ENCODE measurements at regions not wholly inside any gene's neighbourhood (a gene's known extent, or its start where the extent isn't known, plus 50 kb on each side); places are given as distances from the start of the nearest gene placed in this dataset.

GRCh38 chr2:82508702-82509101 is 1950.4 kb downstream of the SUCLG1 start:
- no peak for DNase-seq (ENCODE audit: low spot score)

DNA sequence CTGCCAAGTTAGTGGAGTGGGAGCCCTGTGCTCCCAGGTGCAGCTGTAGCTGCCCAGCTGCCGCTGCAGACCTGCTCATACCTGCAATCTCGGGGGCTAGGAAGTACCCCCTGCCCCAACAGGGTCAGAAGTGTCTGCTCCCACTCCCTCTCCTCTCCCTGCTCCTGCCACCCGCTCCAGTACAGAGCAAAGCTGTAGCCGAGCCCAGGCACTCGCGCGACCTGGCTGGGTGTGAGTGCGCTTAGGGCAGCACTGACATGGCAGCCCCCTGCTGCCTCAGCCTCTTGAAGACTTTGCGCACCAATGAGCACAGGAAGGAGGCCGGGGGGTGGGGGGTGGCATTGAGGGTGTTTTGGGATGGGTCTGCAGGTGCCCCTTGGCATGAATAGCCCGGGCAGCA is 1951.4 kb downstream of the SUCLG1 start:
- no peak for DNase-seq (ENCODE audit: low spot score)

GRCh38 chr2:82501217-82501616 is 1957.9 kb downstream of the SUCLG1 start:
- no peak for DNase-seq (ENCODE audit: low spot score)

DNA sequence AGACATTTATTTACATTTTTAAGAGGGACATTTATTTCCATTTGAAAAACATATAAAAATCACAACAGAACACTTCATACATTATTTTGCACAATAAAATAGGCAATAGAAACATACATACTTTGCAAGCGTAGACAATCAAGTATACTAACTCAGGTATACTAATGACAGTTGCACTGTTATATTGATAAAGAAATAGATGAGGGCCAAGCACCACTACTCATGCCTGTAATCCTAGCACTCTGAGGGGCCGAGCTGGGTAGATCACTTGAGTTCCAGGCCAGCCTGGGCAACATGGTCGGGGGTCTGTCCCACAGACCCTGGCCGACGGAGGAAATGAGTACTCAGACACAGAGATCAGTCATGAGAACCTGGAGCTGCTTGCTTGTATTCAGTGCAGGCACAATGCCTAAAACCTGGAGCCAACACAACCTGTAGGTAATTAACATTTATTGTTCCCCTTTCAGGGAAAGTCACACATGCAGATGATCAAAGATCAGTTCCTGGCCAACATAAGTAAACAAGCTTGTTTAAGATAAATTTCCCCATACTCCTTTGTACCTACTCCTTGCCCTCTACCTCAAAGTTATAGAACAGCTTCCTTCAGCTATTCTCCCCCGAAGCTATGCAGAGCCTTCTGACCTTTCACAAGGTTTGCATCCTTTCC is 1960.2 kb downstream of the SUCLG1 start:
- no peak for DNase-seq (ENCODE audit: low spot score)

GRCh38 chr2:82494739-82495138 is 1964.3 kb downstream of the SUCLG1 start:
- DNase-seq (ENCODE audit: low spot score), result no peak

DNA sequence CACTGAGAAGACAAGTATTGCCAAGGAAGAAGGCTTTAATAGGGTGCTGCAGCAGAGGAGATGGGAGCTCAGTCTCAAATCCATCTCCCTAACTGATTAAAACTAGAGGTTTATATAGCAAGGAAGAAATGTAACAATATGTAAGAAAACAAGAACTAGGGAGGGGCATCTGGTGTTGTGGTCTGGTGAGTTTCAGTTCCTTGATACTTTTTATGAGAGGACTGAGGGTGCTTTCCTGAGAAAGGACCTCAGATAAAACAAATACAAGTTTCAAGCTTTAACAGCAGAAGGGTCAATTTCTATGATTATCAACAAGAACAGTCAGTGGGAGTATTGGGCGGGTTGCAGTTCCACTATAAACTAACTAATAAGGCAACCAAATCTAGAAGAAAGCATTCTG is 1967.5 kb downstream of the SUCLG1 start:
- DNase-seq (ENCODE audit: low spot score), result no peak

DNA sequence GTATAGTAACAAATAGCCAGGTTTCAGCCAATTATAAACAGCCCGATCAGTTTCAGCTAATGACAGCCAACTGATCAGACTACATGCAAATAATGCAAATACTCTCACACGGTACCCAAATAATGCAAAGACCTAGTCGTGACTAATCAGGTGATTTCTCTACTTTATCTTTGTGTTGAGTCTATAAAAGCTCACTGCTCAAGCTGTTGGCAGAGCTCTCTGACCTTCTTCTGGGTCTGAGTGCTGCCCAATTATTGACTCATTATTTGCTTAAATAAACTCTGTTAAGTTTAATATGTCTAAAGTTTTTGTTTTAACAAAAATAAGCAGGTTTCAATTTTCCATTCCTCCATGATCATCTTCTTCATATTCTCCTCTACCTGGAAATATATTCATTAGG is 1971.7 kb downstream of the SUCLG1 start:
- DNase-seq (ENCODE audit: low spot score), result no peak

DNA sequence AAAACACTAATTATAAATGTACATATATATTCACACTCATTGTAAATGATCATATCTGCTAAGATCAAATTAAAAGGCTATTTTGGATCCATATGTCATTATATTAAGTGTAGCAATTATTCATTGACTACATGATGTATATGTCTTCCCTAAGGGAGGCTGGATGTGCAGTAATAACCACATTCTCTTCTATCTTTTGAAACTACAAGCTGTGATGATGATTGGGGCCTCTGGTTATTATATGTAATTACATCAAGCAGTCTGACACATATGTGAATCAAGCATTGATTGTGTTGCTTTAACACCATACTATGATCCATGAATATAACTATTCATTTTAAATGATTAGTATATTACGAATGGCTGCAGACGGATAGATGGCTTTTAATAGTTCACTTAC is 1973.4 kb downstream of the SUCLG1 start:
- DNase-seq (ENCODE audit: low spot score), result no peak

DNA sequence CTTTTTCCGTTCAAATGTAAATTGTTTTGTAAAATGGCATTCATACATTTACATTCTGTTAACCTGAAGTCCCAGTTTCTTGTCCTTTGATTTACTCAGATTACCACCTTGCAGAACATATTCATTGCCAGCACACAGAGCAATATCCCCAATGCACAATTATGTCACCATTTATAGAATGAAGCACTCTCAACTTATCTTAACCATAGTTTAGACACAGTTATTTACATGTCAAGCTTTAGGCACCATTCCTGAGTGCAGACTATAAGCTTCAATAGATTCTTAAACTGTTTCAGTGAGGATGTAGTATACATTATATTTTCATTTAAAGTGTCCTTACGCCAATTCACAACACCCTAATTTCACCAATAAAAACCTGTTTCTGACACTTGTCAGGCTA is 1977.9 kb downstream of the SUCLG1 start:
- DNase-seq (ENCODE audit: low spot score), result no peak

GRCh38 chr2:82478641-82479040 is 1980.4 kb downstream of the SUCLG1 start:
- DNase-seq (ENCODE audit: low spot score), result no peak

DNA sequence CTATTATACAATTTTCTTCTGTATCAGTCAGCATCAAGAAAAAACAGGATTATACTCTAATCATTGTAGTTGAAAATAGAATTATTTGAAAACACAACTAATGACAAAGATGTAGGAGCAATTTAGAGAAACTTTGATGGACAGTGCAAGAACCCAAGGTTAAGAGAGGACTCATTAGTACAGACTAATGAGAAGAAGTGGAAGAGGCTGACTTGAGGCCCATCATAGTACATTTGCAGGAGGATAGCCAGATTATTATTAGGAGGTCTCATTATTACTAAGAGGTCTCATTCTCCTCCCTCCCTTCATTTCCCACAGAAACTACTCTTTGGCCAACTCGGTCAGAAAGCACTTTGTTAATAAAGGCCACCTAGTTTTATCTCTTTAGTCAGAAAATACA is 1983.0 kb downstream of the SUCLG1 start:
- DNase-seq (ENCODE audit: low spot score), result no peak

GRCh38 chr2:82428251-82428650 is 2030.8 kb downstream of the SUCLG1 start:
- DNase-seq (ENCODE audit: low spot score), result no peak

DNA sequence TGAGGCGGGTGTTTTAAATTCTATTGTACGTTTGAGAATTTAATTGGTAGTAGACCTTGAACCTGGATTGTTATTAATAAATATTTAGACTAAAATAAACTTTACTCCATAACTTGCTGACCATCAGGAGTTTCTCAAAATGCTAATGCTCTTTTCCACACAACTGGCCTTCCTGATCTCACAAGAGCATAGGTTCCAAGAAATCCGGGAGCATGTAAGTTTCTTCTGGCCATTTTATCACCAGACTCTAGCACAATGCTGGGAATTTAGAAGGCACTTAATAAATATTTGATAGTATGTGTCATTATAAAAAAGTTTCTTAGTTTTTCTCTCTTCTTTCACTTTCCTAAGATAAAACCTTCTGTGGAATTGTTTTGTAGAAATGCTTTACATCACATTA is 2047.1 kb downstream of the SUCLG1 start:
- no peak for DNase-seq (ENCODE audit: low spot score)

DNA sequence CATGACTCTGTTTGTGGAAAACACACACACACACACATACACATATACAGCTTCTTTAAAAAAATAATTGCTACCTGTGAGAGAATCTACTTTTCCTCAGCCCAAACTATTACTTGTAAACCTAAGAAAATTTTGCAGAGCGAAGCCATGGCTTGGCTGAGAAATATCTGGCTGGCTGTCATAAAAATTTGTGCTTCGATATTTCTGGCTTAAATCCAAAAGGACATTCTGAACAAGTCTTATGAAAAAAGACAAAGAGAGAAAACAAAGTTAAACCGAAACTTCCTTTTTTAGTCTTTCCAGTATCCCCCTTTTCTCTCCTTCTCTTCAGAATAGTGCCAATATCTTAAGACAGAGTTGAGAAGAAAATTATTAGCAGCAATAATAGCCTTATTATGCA is 2048.0 kb downstream of the SUCLG1 start:
- DNase-seq (ENCODE audit: low spot score), result no peak

GRCh38 chr2:82395531-82395930 is 2063.5 kb downstream of the SUCLG1 start:
- DNase-seq (ENCODE audit: low spot score), result no peak

DNA sequence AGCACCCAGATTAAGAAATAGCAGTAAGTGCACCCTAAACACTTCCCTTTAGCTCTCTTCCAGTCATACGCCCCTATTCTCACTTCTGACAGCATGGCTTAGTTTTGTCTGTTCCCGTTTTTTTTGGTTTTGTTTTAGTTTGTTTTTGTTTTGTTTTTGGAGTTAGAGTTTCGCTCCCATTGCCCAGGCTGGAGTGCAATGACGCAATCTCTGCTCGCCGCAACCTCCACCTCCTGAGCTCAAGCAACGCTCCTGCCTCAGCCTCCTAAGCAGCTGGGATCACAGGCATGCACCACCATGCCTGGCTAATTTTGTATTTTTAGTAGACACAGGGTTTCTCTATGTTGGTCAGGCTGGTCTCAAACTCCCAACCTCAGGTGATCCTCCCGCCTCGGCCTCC is 2067.7 kb downstream of the SUCLG1 start:
- DNase-seq (ENCODE audit: low spot score), result no peak

DNA sequence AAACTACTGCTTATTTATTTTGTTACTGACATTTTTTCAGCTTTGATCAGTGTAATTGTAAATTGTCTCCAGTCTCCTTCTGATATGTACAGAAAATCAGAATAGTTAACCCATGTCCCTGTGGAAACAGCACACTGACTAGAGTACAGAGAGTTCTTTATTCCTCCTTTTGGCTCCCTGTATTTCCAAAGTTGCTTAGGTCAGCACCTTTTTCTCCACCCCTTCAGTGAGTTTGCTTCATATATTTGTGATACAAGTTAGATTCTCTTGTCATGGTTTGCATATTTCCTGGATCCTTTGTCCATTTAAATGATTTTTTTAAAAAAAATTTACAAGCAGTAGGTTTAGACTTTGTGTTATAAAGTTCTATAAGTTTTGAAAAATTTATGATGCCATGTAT is 2051.1 kb upstream of the LRRTM1 start:
- no peak for DNase-seq (ENCODE audit: low spot score)

DNA sequence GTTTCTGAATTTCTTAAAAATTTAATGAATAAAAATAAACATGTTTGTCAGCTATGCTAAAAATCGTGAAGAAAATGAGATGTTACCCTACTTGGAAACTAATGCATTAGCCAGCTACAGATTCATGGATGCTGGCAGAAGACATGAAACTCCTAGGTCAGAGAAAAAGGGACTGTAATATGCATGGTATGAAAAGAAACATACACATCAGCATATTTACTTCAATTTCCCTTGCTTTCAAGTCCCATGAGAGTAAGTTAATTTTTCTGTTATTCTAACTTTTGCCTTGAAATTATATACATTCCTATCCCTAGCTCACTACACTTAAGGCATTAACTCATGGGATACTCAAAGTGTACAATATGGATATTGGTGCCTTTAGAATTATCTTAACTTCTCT is 2041.4 kb upstream of the LRRTM1 start:
- DNase-seq (ENCODE audit: low spot score), result no peak

- DNase-seq (ENCODE audit: low spot score), result no peak
Measured at GRCh38 chr2:82344670-82345069, 2040.1 kb upstream of the LRRTM1 start.

- no peak for DNase-seq (ENCODE audit: low spot score)
Measured at GRCh38 chr2:82342356-82342755, 2037.8 kb upstream of the LRRTM1 start.

DNA sequence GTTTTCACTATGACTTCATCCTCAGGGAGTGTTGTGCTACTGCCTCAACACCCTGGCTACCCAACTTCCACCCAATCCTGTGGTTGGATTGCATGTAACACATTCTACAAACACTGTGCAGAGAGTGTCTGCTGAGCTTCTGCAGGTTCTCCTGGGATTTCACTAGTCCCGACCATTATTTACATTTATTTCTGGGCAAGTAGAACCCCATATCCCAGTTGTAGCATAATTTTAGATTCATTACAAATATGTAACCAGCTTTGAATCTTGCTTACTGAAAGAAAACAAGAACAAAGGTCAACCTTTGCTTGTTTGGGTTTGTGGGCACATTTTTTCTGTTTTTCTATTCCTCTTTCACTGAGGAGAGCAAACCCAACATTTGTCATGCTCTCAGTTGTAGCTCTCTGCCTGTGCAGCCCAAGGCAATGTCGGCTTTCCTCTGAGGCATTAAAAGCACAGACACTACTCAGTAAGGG is 2036.1 kb upstream of the LRRTM1 start:
- DNase-seq (ENCODE audit: low spot score), result no peak

DNA sequence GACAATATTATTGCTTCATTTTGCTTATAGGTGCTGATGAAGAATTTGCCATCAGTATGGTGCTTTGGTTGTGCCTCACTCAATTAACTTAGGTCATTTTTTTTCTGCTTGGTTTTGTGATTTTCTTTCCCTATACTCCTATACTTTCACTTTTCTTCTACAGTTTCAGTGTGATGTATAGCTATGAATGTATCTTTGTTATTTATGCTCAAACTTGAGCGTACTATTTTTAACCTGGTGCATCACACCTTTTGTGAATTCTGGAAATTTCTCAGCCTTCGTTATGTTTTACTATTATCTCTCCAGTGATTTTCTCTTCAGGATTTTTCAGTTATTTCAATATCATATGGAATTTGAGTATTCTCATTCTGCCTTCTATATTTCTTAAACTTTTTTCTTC is 2035.3 kb upstream of the LRRTM1 start:
- no peak for DNase-seq (ENCODE audit: low spot score)

- no peak for DNase-seq (ENCODE audit: low spot score)
Measured at GRCh38 chr2:82333697-82334096, 2029.1 kb upstream of the LRRTM1 start.

- DNase-seq (ENCODE audit: low spot score), result no peak
Measured at GRCh38 chr2:82330155-82330554, 2025.6 kb upstream of the LRRTM1 start.
